ENCODE measurements at regions not wholly inside any gene's neighbourhood (a gene's known extent, or its start where the extent isn't known, plus 50 kb on each side); places are given as distances from the start of the nearest gene placed in this dataset.

DNA sequence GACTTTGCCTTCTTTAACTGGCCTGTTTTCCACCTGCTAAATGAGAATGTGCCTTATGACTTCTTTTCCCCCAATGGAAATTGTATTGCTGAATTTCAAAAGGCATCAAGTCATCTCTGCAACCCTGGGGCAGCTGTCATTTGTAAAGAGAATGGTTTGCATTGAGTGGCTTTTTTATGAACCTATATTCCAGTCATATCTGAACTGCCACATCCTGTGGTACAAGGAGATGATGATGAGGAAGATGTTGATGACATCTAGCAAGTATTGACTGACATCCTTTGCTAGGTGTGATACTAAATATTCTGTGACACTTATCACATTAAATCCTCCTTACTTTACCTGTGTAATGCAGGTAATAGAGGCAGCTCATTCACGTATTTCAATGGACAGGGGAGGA lies 88.3 kb upstream of the KIAA1217 start:
- no peak for DNase-seq (ENCODE audit: low spot score)

DNA sequence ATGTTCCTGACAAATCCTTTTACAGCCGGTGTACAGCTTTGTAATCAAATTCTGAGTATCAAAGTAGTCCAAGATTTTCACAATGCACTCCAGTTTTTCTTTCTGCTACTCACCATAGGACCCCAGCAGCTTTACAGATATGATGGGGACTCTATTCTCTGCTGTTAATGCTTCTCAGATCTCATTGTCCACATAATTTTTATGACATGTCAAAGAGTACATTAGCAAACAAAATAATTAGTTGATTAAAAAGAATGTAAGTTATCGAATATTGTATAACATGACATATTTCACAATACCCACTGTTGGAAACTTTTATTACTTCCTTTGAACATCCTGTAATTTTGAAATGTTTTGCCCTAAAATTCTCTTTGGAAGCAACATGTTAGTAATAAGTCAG lies 81.4 kb upstream of the KIAA1217 start:
- DNase-seq (ENCODE audit: low spot score), result no peak

GRCh38 chr10:24128066-24128730 lies 80.7 kb upstream of the KIAA1217 start:
- DNase-seq (ENCODE audit: low spot score), result no peak

DNA sequence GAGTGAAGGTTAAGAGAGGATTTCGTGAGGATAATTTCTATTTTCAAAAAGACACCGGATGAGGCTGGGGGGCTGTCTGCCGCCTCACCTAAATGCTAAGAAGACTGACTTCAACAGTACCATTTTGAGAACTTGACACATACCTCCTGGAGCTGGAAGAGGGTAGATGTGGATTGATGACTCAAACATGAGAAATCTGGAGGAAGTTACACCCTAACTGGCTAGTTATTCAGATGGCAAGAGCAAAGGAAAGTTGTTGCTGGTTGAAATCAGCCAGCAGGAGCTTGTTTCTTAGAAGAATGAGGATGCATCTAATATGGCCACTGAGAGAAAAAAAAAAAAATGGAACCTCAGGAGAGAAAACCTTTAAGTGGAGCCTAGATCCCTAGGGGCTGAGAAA lies 76.2 kb upstream of the KIAA1217 start:
- no peak for DNase-seq (ENCODE audit: low spot score)

DNA sequence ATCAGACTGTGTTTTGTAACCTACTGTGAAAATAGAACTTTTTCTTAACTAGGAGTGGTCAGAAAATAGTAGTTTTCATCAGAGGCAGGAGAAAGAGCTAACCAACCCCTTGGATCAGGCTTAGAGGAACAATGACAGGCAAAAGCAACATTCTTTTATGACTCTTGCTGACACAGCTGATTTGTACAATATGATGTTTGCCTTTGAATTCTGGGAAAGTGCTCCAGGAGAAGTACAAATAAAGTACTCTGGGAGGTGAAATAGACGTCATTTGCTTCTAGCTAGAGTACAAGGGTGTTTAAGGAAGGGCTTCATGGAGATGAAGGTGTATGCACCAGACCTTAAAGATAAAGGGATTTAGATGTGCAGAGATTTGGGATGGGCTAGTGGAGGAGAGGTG lies 75.1 kb upstream of the KIAA1217 start:
- no peak for DNase-seq (ENCODE audit: low spot score)

DNA sequence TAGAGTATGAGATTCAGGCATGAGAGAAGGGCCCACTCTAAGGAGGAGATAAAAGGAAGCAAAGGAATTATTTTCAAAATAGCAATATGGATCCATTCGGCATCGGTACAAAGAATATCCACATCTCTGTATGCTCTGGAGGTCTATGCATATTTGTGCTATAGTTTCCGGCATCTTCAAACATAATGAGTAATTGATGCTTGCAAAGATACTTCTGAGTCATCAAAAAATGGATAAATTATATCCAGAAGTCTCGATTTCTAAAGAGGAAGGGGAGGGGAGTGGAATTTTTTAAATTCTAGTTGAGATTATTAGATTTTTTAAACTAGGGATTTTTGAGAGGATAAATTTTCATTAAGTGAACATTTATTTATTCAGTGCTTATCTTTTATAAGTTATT lies 72.9 kb upstream of the KIAA1217 start:
- no peak for DNase-seq (ENCODE audit: low spot score)

- no peak for DNase-seq (ENCODE audit: low spot score)
These were observed 61.6 kb upstream of the KIAA1217 start for GRCh38 chr10:24147321-24147720.

DNA sequence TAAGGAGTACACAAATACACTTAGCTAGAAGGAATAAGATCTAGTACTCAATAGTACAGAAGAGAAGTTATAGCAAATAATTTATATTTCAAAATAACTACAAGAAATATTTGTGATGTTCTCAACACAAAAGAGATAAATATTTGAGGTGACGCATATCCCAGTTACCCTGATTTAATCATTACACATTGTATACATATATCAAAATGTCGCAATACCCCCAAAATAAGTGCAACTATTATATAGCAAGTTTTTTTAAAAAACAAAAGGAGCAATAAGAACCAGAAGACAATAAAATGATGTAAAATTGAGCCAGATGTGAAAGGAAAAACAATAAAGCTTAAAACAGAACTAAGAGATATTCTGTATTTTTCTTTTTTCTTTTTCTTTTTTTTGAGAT lies 59.3 kb upstream of the KIAA1217 start:
- DNase-seq (ENCODE audit: low spot score), result no peak

DNA sequence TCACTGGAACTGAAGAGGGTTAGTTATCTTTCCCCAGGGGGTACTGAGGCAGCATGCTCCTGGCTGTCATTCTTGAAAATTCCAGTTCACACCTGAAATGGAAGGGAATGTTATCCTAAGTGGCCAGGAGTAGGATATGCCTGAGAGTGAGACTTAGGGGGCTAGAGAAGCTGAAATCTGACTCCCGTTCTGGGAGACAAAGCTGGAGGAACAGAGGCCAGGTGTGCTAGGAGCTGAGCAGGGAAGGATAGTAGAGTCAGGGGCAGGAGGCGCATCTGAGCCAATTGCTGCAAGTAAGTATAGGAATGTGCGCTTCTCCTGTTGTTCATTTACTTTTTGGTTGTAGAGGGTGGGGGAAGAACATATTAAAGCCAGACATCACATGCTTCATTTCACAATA lies 58.1 kb upstream of the KIAA1217 start:
- no peak for DNase-seq (ENCODE audit: low spot score)

GRCh38 chr10:24152270-24152669 lies 56.7 kb upstream of the KIAA1217 start:
- no peak for DNase-seq (ENCODE audit: low spot score)

GRCh38 chr10:24153031-24153430 lies 55.9 kb upstream of the KIAA1217 start:
- DNase-seq (ENCODE audit: low spot score), result no peak

GRCh38 chr10:24153537-24153936 lies 55.4 kb upstream of the KIAA1217 start:
- no peak for DNase-seq (ENCODE audit: low spot score)

- no peak for DNase-seq (ENCODE audit: low spot score)
These were observed 52.3 kb upstream of the KIAA1217 start for GRCh38 chr10:24156686-24157085.

- no peak for DNase-seq (ENCODE audit: low spot score)
These were observed 51.4 kb upstream of the KIAA1217 start for GRCh38 chr10:24157567-24157966.
